ENCODE measurements at regions not wholly inside any gene's neighbourhood (a gene's known extent, or its start where the extent isn't known, plus 50 kb on each side); places are given as distances from the start of the nearest gene placed in this dataset.

- no peak for DNase-seq
These were observed 243.5 kb downstream of the GADD45G start for GRCh38 chr9:89848060-89849040.

GRCh38 chr9:89849096-89849495 is 244.3 kb downstream of the GADD45G start:
- no peak for ATAC-seq (ENCODE audit: insufficient read depth, low FRiP score)
- Histone ChIP-seq H3K27ac (ENCODE audit: low read depth in 1 of 2, low read length in 1 of 2) (no peak overlapping the region), H3K36me3 (ENCODE audit: control insufficient read depth in 4 of 4, insufficient read depth in 4 of 4, low read length in 4 of 4) (no peaks in the 10 kb centered on the region), H3K4me1 (ENCODE audit: control insufficient read depth in 5 of 5, insufficient read depth in 5 of 5, low read length in 5 of 5) (peaks cover 0 to 10% (median 0%) of the 10 kb centered on the region in 5 donors), H3K9ac (ENCODE audit: insufficient read depth in 1 of 2, low read length in 2 of 2) (no peak overlapping the region), H3K27me3 (ENCODE audit: control insufficient read depth in 3 of 3, insufficient read depth in 3 of 3, low read length in 2 of 3) (no peaks in the 10 kb centered on the region), H3K4me3 (no peak overlapping the region), H3K9me3 (ENCODE audit: control insufficient read depth in 4 of 4, insufficient read depth in 3 of 4, low read length in 3 of 4) (peaks cover 0 to 4% (median 0%) of the 10 kb centered on the region in 4 donors)
- 84 to 88% methylated on average over 5 of the region's 5 CpGs for WGBS, 2 donors
- TF ChIP-seq CTCF (IDR thresholded peaks at IDR 0.05; ENCODE audit: control extremely low read depth, extremely low read depth): no peak
- DNase-seq: no peak

More at GRCh38 chr9:89848060-89849040, 243.5 kb downstream of the GADD45G start:
- peaks cover 0 to 4% (median 0%) of the 10 kb centered on the region in 4 donors for H3K9me3 ChIP-seq (ENCODE audit: control insufficient read depth in 4 of 4, insufficient read depth in 3 of 4, low read length in 3 of 4)
- H3K4me3 ChIP-seq: no peak overlapping the region
- no peak overlapping the region for H3K9ac ChIP-seq (ENCODE audit: insufficient read depth in 1 of 2, low read length in 2 of 2)
- ATAC-seq (ENCODE audit: insufficient read depth, low FRiP score): no peak
- H3K36me3 ChIP-seq (ENCODE audit: control insufficient read depth in 4 of 4, insufficient read depth in 4 of 4, low read length in 4 of 4): no peaks in the 10 kb centered on the region
- TF ChIP-seq CTCF (IDR thresholded peaks at IDR 0.05; ENCODE audit: control extremely low read depth, extremely low read depth): no peak
- 90 to 91% methylated on average over 18 to 20 of the region's 20 CpGs for WGBS, 2 donors
- no peak overlapping the region for H3K27ac ChIP-seq (ENCODE audit: low read depth in 1 of 2, low read length in 1 of 2)
- peaks cover 0 to 10% (median 0%) of the 10 kb centered on the region in 5 donors for H3K4me1 ChIP-seq (ENCODE audit: control insufficient read depth in 5 of 5, insufficient read depth in 5 of 5, low read length in 5 of 5)
- H3K27me3 ChIP-seq (ENCODE audit: control insufficient read depth in 3 of 3, insufficient read depth in 3 of 3, low read length in 2 of 3): no peaks in the 10 kb centered on the region

GRCh38 chr9:89850153-89850552 is 245.3 kb downstream of the GADD45G start:
- H3K27ac ChIP-seq (ENCODE audit: low read depth in 1 of 2, low read length in 1 of 2): no peak overlapping the region
- no peak for TF ChIP-seq CTCF (IDR thresholded peaks at IDR 0.05; ENCODE audit: control extremely low read depth, extremely low read depth)
- H3K36me3 ChIP-seq (ENCODE audit: control insufficient read depth in 4 of 4, insufficient read depth in 4 of 4, low read length in 4 of 4): no peaks in the 10 kb centered on the region
- no peak overlapping the region for H3K9ac ChIP-seq (ENCODE audit: insufficient read depth in 1 of 2, low read length in 2 of 2)
- no peaks in the 10 kb centered on the region for H3K27me3 ChIP-seq (ENCODE audit: control insufficient read depth in 3 of 3, insufficient read depth in 3 of 3, low read length in 2 of 3)
- DNase-seq: no peak
- no peak for ATAC-seq (ENCODE audit: insufficient read depth, low FRiP score)
- H3K4me1 ChIP-seq (ENCODE audit: control insufficient read depth in 5 of 5, insufficient read depth in 5 of 5, low read length in 5 of 5): peaks cover 0 to 10% (median 0%) of the 10 kb centered on the region in 5 donors
- H3K9me3 ChIP-seq (ENCODE audit: control insufficient read depth in 4 of 4, insufficient read depth in 3 of 4, low read length in 3 of 4): peaks cover 0 to 4% (median 0%) of the 10 kb centered on the region in 4 donors
- WGBS, 2 donors: 60 to 90% methylated on average over 3 of the region's 3 CpGs
- no peak overlapping the region for H3K4me3 ChIP-seq
